Fibroblast of peridontal ligament (primary cell): ENCODE measurements at regions not wholly inside any gene's neighbourhood (a gene's known extent, or its start where the extent isn't known, plus 50 kb on each side); places are given as distances from the start of the nearest gene placed in this dataset.
"Not testable (repeated sequence)": the region's sequence is repeated elsewhere in the genome, so short reads cannot be mapped to it uniquely, and the experiment has no call there.

Experiments used
- DNase-seq: peaks from one replicate; pipeline ENCODE4 v3.0.0-alpha.2; 2010; ENCODE audit errors: extremely low read depth

DNA sequence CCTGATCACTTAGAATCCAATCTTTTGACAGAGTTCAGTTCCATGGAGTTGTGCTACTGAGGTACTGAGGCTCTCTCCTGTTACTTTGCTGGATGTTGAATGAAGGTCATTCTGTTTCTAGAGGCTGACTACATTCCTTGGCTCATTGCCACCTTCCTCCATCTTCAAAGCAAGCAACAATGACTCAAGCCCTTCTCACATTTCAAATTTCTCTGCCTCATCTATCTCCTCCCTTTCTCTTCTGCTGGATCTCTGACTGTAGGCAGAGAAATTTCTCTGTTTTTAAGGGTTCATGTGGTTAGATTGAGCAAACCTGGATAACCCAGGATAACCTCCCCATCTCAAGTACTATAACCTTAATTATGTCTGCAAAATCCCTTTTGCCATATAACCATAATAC, 775.4 kb downstream of the STPG2 start:
- DNase-seq = no peak

DNA sequence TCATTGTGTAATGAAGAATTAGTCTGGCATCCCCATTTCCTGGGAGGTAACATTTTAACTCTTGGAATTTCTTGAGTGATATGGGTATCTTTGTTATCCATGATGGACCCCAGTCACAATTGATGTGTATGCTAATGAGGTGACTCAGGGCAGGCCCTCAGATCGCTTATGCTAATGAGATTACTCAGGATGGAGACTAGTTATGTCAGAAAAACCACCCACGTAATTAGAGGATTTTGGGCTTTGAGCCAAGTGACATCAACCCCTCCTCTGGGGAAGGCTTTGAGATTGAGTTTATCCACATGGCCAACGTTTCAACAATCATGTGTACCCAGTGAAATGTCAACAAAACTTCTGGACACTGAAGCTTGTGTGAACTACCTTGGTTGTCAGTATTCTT, 772.7 kb downstream of the STPG2 start:
- no peak for DNase-seq

DNA sequence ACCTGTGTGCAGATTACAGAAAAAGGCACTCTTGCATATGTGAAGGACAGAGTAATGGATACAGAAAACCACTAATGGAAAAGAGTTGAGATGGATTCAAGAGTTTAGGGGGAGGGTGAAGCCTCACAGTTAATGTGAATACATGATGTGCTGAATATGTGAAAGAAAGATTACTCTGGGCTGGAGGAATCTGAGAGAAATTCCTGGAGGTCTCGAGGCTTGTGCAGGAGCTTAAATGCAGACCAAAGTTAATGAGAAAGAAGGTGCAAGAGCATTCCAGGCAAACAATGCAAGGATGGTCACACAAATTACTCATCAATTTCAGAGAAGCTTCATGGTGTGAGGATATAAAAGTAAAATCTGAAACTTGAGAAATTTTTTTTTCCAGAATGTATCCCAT, 768.8 kb downstream of the STPG2 start:
- DNase-seq = no peak

DNA sequence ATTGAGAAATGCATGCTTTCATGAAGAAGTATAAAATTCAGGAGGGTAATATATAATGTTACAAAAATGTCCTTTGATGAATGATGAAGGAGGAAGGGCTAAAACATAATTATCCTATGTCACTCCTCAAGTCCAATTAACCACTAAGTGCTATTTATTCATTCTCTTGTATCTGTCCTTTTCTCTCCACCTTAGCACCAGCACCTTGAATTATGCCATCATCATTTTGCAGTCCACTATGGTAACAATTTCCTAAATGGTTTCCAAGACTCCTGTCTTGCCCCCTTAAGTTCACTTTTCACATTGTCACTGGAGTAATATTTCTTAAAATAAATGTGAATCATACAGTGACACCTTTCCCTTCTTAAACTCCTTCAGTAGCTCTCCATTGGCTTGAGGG, 756.3 kb downstream of the STPG2 start:
- DNase-seq = no peak

DNA sequence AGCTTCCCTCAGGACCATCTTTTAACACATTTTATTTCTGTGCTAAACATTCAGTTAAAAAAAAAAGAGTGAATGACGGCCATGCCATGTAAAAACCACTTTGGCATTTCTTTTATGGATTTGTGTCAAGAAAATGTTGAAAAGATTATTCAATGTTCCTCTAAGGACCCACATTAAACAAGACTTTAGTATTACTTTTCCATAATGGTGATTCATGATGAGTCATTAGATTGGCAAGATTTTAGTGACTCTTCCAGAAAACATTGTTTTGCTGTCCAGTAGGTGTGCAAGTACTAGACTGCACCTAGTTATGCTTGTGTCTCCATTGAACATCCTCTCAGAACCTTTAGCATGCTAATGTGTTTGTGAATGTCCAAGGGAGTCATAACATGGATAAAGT, 748.6 kb downstream of the STPG2 start:
- DNase-seq = no peak

DNA sequence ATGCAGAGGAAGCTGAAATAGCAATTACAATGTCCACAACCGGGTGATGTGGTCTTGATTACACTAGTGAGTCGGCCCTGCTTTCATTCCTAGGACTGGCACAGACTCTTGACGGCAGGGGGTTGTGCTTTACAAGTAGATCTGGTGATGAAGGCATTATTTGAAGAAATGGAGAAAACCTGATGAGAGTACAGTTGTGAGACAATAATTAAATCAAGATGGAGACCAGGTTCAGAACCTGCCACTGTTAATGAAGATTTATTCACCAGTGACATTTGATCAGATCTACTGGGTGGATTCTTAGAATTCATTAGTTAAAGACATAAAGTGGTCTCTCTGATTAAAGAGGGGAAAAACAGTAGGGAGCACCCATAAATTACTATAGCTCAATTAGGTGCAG, 747.2 kb downstream of the STPG2 start:
- no peak for DNase-seq

DNA sequence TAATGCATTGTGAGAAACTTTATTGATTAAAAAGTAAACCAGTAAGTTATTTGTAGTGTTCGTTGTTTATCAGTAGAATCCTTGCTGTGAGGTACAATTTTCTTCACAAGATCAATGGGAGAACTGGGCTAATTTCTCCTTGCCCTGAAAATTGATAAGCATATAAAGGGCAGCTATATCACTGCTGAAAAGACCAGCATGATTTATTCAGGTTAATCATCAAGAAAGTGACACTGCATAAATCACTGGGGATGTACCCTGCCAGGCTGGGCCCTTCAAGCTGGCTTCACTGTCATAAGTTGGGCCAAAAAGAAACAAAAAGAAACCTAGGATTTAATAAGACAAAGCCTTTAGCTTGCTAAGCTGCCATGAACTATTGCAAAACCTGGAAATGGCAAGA, 746.7 kb downstream of the STPG2 start:
- no peak for DNase-seq

DNA sequence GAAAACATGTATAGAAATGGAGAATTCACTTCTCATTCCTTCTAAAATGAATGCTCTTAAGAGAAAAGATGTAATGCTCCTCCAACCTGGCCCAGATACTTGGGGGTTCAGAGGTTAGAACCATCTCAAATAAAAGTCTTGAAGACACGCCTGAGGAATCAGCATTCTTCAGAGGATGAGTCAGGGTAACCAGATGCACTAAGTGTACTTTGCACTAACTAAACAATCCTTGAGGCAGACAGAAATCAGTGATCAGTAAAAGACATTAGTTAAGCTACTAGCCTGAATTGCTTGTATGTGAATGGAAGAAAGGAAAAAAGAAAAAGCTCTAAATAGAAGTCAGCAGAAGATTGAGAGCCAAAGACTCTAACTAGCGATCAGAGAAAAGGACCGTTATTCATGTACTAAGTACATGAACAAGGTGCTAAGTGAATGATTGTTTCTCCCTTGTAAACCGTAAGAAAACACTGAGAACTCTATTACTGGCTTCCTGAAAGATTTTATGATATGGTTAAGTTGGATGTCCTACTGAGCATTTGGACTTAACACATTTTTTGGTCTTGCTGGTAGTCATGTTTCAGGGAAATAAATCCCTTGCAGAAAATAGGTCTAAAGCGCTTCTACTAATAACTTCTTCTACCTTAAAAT, 738.3 kb downstream of the STPG2 start:
- DNase-seq = no peak

DNA sequence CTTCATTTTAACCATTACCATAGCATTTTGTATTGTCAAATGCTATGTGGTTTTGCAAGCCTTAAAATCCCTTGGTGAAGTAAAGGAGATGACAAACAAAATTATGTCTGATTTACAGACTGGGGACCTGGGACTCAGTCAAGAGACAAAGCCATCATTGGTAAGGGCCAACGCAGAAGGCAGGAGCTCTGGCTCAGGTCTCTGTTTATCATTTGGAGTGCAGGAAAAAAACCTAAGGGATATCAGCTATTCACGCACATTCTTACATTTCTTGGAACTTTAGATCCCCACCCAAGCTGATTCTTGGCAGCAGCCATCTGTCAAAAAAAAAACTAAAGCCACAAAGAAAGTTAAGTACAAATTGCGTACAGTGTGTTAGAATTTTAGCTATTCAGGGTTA, 731.9 kb downstream of the STPG2 start:
- no peak for DNase-seq

DNA sequence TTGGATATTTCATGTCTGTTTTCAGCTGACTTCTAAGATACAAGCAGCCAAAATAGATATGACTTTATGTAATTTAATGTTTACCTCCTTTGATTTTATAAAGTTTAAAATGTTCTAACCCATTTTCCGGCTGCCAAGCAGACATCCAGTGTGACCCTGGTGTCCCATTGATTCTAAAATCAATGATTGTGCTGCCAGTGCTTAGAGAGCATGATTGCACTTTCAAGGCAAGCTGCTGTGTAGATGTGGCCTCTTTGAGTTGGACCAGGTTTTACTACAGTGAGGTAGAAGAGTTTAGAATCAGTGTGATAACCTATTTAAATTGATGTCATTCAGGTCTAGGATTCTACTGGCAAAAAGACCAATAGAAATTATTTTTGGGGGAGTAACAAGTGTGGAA, 730.9 kb downstream of the STPG2 start:
- DNase-seq = no peak

DNA sequence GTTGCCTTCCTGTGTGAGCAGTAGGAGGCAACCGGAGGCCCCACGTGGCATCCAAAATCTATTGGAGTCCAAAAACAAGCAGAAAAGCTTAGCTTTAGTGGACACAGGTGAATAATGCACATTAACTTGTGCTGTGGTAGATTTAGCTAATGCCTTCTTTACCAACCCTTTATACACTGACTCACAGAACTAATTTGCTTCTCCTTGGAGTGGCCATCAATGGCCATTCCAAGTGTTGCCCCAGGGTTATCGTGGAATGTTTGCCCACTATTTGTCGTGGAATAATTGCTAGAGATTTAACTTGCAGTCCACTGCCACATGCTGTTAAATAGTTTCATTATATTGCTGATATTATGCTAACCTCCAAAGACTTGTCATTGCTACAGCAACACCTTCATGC, 729.1 kb downstream of the STPG2 start:
- no peak for DNase-seq

DNA sequence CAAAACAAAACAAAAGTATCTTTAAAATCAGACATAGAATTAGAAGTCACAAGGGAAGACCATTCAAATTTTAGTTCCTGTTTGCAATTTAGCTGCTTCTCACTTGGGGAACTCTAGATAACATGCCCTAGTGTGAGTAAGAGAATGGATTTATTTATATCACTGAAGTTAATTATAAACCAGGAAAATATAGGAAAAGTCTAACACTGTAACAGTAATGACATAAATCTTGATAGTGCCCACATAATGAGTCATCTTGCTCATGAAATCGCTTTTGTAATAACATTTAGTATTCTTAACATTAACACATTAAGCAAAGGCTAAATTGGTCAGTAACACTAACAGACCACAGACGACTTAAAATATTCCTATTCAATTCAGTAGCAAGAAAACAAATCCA, 710.7 kb downstream of the STPG2 start:
- no peak for DNase-seq

DNA sequence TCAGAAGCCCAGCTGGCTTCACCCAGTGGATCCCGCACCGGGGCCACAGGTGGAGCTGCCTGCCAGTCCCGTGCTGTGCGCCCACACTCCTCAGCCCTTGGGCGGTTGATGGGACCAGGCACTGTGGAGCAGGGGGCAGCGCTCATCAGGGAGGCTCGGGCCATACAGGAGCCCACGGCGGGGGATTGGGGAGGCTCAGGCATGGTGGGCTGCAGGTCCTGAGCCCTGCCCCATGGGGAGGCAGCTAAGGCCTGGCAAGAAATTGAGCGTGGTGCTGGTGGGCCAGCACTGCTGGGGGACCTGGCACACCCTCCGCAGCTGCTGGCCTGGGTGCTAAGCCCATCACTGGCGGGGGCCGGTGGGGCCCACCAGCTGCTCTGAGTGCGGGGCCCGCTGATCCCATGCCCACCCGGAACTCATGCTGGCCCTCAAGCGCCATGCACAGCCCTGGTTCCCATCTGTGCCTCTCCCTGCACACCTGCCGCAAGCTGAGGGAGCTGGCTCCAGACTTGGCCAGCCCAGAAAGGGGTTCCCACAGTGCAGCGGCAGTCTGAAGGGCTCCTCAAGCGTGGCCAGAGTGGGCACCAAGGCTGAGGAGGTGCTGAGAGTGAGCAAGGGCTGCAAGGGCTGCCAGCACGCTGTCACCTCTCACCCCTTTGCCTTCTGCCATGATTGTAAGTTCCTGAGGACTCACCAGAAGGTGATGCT, 705.1 kb downstream of the STPG2 start:
- DNase-seq = not testable (repeated sequence)

DNA sequence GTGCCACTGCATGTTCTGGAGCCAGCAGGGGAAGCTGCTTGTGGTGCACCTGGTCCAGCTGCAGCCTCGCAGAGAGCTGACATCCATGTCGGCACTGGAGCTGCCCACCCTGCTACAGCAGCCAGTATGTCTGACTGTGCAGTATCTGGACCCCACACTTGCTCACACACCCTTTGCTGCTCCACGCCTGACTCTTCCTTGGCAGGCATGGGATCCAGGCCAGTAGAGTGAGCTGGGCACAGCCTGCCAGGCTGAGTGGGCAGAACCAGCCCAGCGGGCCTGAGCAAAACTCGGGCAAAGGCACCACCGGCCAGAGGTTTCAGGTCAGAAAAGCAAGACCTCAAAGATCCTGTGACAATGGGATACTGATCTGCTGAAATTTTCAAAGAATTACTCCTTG, 690.1 kb downstream of the STPG2 start:
- no peak for DNase-seq

DNA sequence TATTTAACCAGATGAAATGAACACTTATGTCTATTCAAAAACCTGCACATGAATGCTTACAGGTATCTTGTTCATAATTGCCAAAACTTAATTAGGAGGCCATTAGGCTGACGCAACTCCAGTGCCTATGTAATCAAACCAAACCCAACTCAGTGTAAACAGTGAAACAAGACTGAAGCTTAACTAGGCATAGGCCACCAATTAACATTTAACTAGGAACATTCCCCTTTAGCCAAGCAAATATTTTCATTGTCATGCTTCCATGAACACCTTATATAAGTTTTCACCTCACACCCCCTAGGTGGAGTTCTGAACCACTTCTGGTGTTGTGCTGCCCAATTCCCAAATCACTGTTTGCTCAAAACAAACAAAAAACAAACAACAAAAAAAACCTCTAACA, 686.0 kb downstream of the STPG2 start:
- DNase-seq = no peak

DNA sequence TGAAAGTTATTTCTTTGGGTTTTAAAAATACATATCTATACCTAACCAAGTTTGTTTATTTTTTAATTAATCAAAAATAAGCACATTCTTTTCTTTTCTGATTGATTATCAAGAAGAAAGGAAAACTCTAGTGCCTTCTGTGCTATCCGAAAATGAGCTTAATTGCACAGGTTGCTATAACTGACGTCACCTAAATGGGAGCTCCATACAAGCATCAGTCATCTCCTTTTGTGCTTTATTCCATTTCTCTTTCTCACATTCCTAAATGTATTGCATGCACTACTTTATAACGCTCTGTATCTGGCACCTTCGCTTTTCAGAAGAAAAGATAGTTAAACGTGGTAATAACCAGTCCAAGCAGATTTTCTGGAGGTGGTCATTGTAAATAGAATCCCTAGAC, 675.0 kb downstream of the STPG2 start:
- no peak for DNase-seq

DNA sequence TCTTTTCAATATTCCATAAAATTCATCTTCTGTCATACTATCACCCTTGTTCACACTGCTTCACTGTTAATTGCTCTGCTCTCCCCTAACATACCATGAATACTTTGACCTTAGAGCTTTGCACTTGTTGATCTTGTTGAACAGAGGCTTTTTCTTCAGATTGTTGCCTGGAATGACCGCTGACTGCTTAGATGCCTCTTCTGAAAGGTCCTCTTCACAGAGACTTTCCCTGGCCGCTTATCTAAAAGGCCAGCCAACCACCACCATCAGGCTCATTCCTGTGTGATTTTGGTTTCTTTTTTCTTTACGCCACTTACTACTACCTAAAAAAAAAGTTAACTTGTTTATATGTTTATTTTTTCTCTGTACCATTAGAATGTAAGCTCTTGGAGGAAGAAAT, 667.7 kb downstream of the STPG2 start:
- no peak for DNase-seq

DNA sequence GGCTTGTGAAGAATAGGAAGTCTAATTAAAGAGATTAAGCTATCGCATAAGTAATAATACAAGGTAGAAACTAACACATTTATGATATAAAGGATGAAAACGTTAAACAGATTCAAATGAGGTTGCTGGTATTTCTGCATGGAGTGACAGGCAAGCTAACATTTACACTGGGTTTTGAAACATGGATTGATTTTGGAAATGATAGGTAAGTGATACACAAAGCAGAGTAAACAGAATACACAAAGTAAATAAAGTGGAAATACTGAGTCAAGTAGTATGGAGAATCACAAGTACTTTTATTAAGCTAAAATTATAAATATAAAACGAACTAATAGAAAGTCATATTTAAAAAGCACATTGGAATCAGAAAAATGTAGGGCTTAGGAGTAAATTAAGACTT, 665.3 kb downstream of the STPG2 start:
- DNase-seq = no peak

DNA sequence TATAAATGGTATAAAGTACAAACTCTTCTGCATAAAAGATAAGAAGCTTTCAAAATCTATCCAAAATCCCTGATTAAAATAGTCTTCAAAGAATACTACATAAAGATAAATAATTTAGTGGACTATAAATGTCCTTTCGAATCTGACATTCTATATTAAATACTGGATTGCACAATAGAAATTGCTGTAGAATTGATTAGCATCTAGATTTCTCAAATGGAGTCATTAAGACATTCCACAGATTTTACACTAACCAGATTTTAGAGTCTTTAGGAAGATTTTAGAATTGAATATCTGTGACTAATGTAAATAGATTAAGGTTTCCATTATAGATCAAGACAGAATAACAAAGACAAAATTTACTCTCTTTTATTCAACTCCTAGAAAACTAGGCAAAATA, 663.9 kb downstream of the STPG2 start:
- DNase-seq = no peak

DNA sequence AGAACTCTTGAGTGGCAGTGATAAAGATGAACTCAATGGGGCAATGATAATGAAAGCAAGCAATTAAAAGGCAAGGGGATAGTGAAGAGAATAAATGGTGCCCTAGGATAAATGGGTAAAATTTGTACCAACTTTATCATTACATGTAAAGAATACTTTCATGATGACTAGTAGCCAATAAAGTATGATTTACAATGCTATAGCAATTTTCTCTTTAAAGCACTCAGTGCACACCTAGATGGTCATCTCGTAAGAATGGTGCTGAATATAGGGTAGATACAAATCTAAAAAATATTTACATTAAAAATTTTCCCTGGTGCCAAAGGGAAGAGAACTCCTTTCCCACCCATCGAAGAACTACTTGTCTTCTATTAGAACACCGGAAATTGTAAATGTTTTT, 651.4 kb downstream of the STPG2 start:
- no peak for DNase-seq

DNA sequence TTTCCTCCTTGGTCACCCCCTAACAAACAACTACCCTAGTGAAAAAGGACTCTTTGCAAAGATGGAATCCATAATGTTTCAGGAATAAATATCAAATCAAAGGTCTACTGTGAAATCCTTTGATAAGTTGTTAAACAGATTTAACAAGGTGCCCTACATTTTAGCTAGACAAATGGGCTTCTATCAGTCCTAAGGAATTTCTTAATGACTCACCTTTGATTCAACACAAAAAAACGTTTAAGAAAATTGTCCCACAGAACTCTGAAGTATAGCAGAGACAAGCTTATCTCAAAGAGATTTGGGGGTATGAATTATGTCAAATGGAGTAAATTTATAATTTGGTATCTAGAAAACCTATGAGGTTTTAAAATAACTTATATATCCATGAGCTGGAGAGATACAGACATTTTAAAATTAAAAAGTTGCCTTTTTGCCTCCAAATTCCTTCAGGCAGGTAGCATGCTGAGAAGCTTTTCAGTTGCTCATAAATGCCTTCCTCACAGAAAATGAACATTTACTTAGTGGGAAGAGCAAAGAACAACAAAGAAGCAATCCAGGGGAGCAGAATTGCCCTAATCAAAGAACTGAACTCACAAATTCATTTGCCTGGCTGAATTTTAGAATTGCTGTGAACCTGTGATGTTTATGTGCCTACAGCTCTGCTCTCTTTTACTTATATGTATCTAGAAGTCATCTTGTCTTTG, 649.3 kb downstream of the STPG2 start:
- DNase-seq = no peak

DNA sequence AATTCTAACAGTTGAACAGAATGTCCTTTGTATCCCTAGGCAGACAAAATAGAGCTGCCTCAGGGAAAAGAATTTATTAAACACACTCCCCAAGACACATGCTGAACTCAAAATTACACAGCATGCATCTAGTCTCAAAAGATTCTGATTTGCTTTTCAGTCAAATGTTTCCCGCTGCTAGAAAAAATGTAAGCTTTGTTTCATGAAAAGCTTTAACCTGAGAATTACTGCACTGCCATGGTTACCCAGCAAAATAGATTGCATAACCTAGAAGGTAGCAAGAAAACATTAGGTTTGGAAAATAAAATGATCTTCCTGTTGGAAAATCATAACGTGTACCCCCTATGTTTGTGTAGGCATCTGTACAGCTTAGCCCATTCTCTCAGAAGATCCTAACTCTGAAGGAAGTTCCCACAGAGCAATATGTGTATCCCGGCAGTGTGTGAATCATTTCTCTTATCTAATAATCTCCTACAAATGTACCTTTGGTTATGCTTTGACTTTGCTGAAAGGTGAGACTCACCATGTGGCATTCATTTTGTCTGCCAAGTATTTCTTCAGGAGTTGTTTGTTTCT, 646.9 kb downstream of the STPG2 start:
- DNase-seq = no peak

DNA sequence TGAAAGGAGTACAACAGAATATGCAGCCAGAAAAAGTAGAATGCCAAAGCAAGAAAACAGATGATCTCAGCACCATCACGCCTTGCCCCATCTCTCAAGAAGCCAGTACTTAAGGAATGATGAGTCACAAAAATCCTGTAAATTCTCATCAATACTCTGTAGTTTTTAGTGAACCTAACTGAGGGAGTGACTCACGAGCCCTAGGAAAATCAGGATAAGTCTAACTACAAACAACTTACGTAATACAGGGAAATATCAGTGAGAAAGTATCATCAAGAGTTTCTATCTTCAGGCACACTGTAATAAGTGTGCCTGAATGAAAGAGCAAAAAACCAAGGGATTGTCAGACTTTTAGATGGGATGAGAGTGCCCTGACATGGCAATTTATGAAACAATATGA, 644.4 kb downstream of the STPG2 start:
- peak; percentile 7 for DNase-seq
